Right atrium auricular region (tissue), 2 donors: ENCODE measurements at regions not wholly inside any gene's neighbourhood (a gene's known extent, or its start where the extent isn't known, plus 50 kb on each side); places are given as distances from the start of the nearest gene placed in this dataset.

Source experiments
- DNase-seq: peaks from one replicate; pipeline ENCODE4 v3.0.0-alpha.2; 2019; ENCODE audit warnings: low spot score
- H3K27ac ChIP-seq, 2 donors: fragments of 200-600 bp; sonication (generic); 1 replicate in 1 of 2; 2 replicates in 1 of 2; pipeline ENCODE4 v1.5.1; 2016 to 2019
- H3K27me3 ChIP-seq, 2 donors: fragments of 200-600 bp; sonication (generic); one replicate each; pipeline versions ENCODE4 v1.5.1 to v1.6.0; 2017 to 2019
- H3K36me3 ChIP-seq: fragments of 200-600 bp; sonication (generic); one replicate; pipeline ENCODE4 v1.5.1; 2016
- H3K4me1 ChIP-seq, 2 donors: fragments of 200-600 bp; sonication (generic); one replicate each; pipeline versions ENCODE4 v1.5.1 to v1.6.0; 2017 to 2019
- H3K4me3 ChIP-seq, 2 donors: fragments of 200-600 bp; sonication (generic); 1 replicate in 1 of 2; 2 replicates in 1 of 2; pipeline ENCODE4 v1.5.1; 2017 to 2019; ENCODE audit warnings: mild to moderate bottlenecking in 1 of 2, moderate library complexity in 1 of 2
- H3K9me3 ChIP-seq, 2 donors: fragments of 200-600 bp; sonication (generic); one replicate each; pipeline ENCODE4 v1.5.1; 2019
- TF ChIP-seq, protein P1 (sequence below), 2 donors: fragments of 200-600 bp; sonication (generic); IDR thresholded peaks; one replicate each; pipeline ENCODE4 v1.5.1; 2019; ENCODE audit warnings: antibody characterized with exemption in 2 of 2

GRCh38 chr15:38707802-38708671 is 143.4 kb upstream of the RASGRP1 start:
- TF ChIP-seq, protein P1, sequence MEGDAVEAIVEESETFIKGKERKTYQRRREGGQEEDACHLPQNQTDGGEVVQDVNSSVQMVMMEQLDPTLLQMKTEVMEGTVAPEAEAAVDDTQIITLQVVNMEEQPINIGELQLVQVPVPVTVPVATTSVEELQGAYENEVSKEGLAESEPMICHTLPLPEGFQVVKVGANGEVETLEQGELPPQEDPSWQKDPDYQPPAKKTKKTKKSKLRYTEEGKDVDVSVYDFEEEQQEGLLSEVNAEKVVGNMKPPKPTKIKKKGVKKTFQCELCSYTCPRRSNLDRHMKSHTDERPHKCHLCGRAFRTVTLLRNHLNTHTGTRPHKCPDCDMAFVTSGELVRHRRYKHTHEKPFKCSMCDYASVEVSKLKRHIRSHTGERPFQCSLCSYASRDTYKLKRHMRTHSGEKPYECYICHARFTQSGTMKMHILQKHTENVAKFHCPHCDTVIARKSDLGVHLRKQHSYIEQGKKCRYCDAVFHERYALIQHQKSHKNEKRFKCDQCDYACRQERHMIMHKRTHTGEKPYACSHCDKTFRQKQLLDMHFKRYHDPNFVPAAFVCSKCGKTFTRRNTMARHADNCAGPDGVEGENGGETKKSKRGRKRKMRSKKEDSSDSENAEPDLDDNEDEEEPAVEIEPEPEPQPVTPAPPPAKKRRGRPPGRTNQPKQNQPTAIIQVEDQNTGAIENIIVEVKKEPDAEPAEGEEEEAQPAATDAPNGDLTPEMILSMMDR (IDR thresholded peaks at IDR 0.05), result peak; percentile 43 to 78
- no peaks in the 10 kb centered on the region for H3K4me1 ChIP-seq
- H3K36me3 ChIP-seq, result no peaks in the 10 kb centered on the region
- H3K9me3 ChIP-seq, result no peaks in the 10 kb centered on the region
- no peak for DNase-seq
- no peak overlapping the region for H3K27ac ChIP-seq
- no peaks in the 10 kb centered on the region for H3K27me3 ChIP-seq
- H3K4me3 ChIP-seq, result no peak overlapping the region

- Histone ChIP-seq H3K27ac (no peak overlapping the region), H3K4me1 (no peaks in the 10 kb centered on the region), H3K36me3 (no peaks in the 10 kb centered on the region), H3K9me3 (no peaks in the 10 kb centered on the region), H3K4me3 (no peak overlapping the region), H3K27me3 (no peaks in the 10 kb centered on the region)
- TF ChIP-seq, protein P1 (IDR thresholded peaks at IDR 0.05), result no peak
- no peak for DNase-seq
Observed at GRCh38 chr15:38708672-38709180, 144.1 kb upstream of the RASGRP1 start.

- Histone ChIP-seq H3K27me3 (no peaks in the 10 kb centered on the region), H3K4me1 (no peaks in the 10 kb centered on the region), H3K4me3 (no peak overlapping the region), H3K27ac (no peak overlapping the region), H3K9me3 (no peaks in the 10 kb centered on the region), H3K36me3 (no peaks in the 10 kb centered on the region)
- DNase-seq, result no peak
- TF ChIP-seq, protein P1 (IDR thresholded peaks at IDR 0.05), result no peak
Observed at GRCh38 chr15:38709196-38709595, 144.6 kb upstream of the RASGRP1 start.

DNA sequence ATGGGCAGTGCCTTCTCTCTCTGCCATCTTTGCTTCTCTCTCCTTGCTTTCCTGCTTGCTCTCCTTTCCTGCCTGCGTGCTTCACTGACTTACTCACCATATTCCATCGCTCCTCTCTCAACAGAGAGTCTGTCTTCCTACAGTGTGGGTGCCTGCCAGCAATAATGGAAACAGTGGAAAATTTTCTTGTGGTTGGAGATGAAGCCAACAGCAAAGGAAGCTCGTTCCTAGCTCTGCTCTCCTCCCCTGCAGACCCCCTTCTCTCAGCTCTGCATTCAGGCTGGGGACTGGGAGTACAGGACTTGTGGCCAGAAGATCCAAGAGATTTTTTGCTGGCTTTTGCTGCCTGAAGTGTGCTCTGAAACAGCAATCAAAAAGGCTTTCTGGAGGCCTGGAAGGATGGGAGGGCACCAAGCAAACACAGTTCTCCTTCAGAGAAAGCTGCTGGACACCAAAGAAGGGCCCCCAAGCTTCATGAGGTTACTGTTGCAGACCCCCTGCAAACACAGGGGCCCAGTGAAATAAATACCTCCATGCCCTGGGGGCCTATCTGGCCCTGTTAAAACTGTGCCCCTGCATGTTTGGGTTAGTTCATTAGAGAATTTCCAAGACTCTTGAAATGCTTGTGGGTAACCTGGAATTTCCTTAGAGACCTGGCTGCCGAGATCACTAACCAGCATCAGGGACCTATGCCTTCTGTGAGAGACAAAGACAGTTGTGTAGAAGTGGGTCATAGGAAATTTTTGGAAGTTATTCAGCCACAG is 149.9 kb upstream of the RASGRP1 start:
- Histone ChIP-seq H3K4me1 (no peaks in the 10 kb centered on the region), H3K27ac (no peak overlapping the region), H3K9me3 (no peaks in the 10 kb centered on the region), H3K27me3 (no peaks in the 10 kb centered on the region), H3K36me3 (no peaks in the 10 kb centered on the region), H3K4me3 (no peak overlapping the region)
- TF ChIP-seq, protein P1 (IDR thresholded peaks at IDR 0.05), result no peak
- no peak for DNase-seq

- no peak for DNase-seq
- Histone ChIP-seq H3K27ac (no peak overlapping the region), H3K27me3 (no peaks in the 10 kb centered on the region), H3K36me3 (no peaks in the 10 kb centered on the region), H3K9me3 (no peaks in the 10 kb centered on the region), H3K4me3 (no peak overlapping the region), H3K4me1 (no peaks in the 10 kb centered on the region)
- TF ChIP-seq, protein P1 (IDR thresholded peaks at IDR 0.05), result no peak
Observed at GRCh38 chr15:38720893-38721567, 156.4 kb upstream of the RASGRP1 start.
